ENCODE measurements at regions not wholly inside any gene's neighbourhood (a gene's known extent, or its start where the extent isn't known, plus 50 kb on each side); places are given as distances from the start of the nearest gene placed in this dataset.

DNA sequence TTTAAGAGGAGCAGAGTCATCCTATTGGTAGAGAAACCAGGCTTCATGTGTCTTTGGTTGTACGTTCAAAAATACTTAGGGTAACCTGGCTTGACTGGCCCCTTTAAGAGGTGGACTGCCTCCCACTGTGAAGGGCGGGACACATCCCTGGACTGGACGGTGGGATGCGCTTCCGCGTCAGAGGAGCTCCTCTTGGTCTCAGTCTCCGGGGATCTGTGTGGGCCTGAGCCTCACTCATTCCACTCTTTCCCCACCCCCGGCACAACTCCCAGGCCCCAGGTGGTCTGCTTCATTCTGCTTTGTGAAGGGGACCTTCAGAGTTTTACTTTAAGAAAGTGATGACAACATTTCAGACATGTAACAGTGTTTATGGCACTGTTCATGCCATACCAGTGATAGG, 601.1 kb downstream of the IRX1 start:
- Histone ChIP-seq H2AK5ac (ENCODE audit: insufficient read length, low read length) (no peak overlapping the region), H2BK15ac (ENCODE audit: low read depth, low read length) (no peak overlapping the region), H3K56ac (ENCODE audit: insufficient read length, low read depth, low read length) (no peak overlapping the region), H3K14ac (ENCODE audit: insufficient read depth, low read length) (no peak overlapping the region), H2BK20ac (ENCODE audit: low read depth, low read length, poor library complexity, severe bottlenecking) (no peak overlapping the region), H3K9ac (ENCODE audit: extremely low read depth, insufficient read length, low read length) (no peak overlapping the region), H4K20me1 (ENCODE audit: control insufficient read depth, insufficient read depth, insufficient read length) (no peaks in the 10 kb centered on the region), H3K4me1 (ENCODE audit: insufficient read depth, low read length) (peaks cover 10% of the 10 kb centered on the region; the same call in 1 of the 2 replicates), H2AFZ (ENCODE audit: low read length) (no peak overlapping the region), H3K23me2 (ENCODE audit: insufficient read length, low read depth, low read length, poor library complexity, severe bottlenecking) (no peaks in the 10 kb centered on the region), H4K91ac (ENCODE audit: insufficient read length, low read depth, low read length) (no peak overlapping the region), H3K23ac (ENCODE audit: insufficient read length, low read depth, low read length) (no peak overlapping the region), H2BK12ac (ENCODE audit: insufficient read length, low read depth, low read length) (no peak overlapping the region), H3K79me2 (ENCODE audit: insufficient read depth, low read length) (no peaks in the 10 kb centered on the region), H3K79me1 (ENCODE audit: insufficient read depth, low read depth, low read length, poor library complexity, severe bottlenecking) (no peaks in the 10 kb centered on the region), H3K18ac (ENCODE audit: insufficient read length, low read depth, low read length) (no peak overlapping the region), H3T11ph (ENCODE audit: low read length) (no peak overlapping the region), H3K4ac (ENCODE audit: low read depth, low read length) (no peak overlapping the region), H3K4me2 (ENCODE audit: insufficient read depth, insufficient read length, low read length) (no peak overlapping the region), H2BK120ac (ENCODE audit: low read depth, low read length, poor library complexity, severe bottlenecking) (no peak overlapping the region), H3K27me3 (ENCODE audit: insufficient read depth, low read length) (no peaks in the 10 kb centered on the region), H4K8ac (replicated peaks; ENCODE audit: insufficient read length, low read depth, low read length) (no peak overlapping the region), H2BK5ac (ENCODE audit: insufficient read length, low read length) (no peak overlapping the region), H4K5ac (ENCODE audit: insufficient read length, low read depth, low read length) (no peak overlapping the region), H3K9me3 (ENCODE audit: control insufficient read depth, low read depth, low read length) (no peaks in the 10 kb centered on the region), H3K27ac (ENCODE audit: insufficient read length, low read depth, low read length) (no peak overlapping the region)
- H3K36me3 Mint-ChIP-seq (ENCODE audit: insufficient read depth in 1 of 3, low read depth in 3 of 3) = no peaks in the 10 kb centered on the region
- no peaks in the 10 kb centered on the region; a peak in 2 of 5 replicates for H3K9me3 Mint-ChIP-seq
- no peak overlapping the region for H3K27ac Mint-ChIP-seq
- H3K27me3 Mint-ChIP-seq (ENCODE audit: low read depth) = 0 out of 2 replicates have a peak, but pooled peaks cover 2% of the 10 kb centered on the region
- peaks cover 45 to 53% of the 10 kb centered on the region in 2 experiments for H3K4me1 Mint-ChIP-seq
- WGBS (ENCODE audit: extremely low coverage, insufficient read length, low lambda C conversion rate) = no CpG with 5 or more reads among the region's 8 CpGs
- TF ChIP-seq, protein P1, sequence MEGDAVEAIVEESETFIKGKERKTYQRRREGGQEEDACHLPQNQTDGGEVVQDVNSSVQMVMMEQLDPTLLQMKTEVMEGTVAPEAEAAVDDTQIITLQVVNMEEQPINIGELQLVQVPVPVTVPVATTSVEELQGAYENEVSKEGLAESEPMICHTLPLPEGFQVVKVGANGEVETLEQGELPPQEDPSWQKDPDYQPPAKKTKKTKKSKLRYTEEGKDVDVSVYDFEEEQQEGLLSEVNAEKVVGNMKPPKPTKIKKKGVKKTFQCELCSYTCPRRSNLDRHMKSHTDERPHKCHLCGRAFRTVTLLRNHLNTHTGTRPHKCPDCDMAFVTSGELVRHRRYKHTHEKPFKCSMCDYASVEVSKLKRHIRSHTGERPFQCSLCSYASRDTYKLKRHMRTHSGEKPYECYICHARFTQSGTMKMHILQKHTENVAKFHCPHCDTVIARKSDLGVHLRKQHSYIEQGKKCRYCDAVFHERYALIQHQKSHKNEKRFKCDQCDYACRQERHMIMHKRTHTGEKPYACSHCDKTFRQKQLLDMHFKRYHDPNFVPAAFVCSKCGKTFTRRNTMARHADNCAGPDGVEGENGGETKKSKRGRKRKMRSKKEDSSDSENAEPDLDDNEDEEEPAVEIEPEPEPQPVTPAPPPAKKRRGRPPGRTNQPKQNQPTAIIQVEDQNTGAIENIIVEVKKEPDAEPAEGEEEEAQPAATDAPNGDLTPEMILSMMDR (conservative IDR thresholded peaks at IDR 0.05) = no peak
- no peak overlapping the region for H3K4me3 Mint-ChIP-seq
- DNase-seq = no peak

Data from H9 (cell line).